Fibroblast of villous mesenchyme (primary cell): ENCODE measurements at regions not wholly inside any gene's neighbourhood (a gene's known extent, or its start where the extent isn't known, plus 50 kb on each side); places are given as distances from the start of the nearest gene placed in this dataset.

Experiments
- DNase-seq: peaks from one replicate; pipeline ENCODE4 v3.0.0-alpha.2; 2010; ENCODE audit warnings: low read depth
- H3K4me3 ChIP-seq: 2 replicates; pipeline ENCODE4 v1.5.1; 2011; ENCODE audit warnings: low read depth, mild to moderate bottlenecking, low read length
- TF ChIP-seq, protein P1 (sequence below): IDR thresholded peaks from 2 replicates; pipeline ENCODE4 v1.5.1; 2012; ENCODE audit warnings: low read depth, mild to moderate bottlenecking, low read length; ENCODE audit not compliant: insufficient read depth

DNA sequence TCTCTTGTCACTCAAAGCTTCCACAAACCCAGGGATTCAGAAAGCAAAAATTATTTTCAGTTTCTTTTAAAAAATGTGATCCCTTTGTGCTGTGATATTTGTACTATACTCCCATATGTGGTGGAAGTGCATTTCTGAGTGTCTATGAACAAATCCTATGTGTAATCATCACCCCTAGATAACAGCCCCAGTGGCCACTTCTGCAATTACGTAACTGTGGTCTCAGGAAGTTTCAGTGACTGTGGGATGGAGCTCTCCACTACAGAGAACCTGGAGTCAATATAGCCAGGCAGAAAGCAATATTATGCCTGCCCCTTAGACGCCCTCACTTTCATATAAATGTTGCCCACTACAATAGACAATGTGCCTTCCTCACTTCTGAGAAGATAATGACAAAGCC, 1101.7 kb upstream of the GHITM start:
- H3K4me3 ChIP-seq, result no peak overlapping the region
- TF ChIP-seq, protein P1, sequence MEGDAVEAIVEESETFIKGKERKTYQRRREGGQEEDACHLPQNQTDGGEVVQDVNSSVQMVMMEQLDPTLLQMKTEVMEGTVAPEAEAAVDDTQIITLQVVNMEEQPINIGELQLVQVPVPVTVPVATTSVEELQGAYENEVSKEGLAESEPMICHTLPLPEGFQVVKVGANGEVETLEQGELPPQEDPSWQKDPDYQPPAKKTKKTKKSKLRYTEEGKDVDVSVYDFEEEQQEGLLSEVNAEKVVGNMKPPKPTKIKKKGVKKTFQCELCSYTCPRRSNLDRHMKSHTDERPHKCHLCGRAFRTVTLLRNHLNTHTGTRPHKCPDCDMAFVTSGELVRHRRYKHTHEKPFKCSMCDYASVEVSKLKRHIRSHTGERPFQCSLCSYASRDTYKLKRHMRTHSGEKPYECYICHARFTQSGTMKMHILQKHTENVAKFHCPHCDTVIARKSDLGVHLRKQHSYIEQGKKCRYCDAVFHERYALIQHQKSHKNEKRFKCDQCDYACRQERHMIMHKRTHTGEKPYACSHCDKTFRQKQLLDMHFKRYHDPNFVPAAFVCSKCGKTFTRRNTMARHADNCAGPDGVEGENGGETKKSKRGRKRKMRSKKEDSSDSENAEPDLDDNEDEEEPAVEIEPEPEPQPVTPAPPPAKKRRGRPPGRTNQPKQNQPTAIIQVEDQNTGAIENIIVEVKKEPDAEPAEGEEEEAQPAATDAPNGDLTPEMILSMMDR, result no peak
- no peak for DNase-seq

DNA sequence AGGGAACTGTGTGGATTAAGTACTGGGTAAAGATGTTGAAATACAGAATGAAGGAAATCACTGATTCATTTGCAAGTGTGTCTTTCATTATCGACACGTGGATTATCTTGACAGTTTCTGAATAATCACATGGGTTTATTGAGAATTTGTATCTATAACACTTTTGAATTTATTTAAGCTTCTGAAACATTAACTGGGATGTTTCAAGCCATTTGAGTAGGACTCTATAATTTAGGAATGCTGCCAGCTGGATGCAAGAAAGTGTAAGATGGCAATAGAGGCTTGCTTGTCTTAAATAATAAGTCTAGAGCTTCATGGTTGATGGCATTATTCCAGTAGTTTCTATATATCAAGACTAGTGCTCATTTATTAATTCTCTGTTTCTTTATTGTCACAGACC, 1100.7 kb upstream of the GHITM start:
- TF ChIP-seq, protein P1, result no peak
- H3K4me3 ChIP-seq, result no peak overlapping the region
- no peak for DNase-seq

DNA sequence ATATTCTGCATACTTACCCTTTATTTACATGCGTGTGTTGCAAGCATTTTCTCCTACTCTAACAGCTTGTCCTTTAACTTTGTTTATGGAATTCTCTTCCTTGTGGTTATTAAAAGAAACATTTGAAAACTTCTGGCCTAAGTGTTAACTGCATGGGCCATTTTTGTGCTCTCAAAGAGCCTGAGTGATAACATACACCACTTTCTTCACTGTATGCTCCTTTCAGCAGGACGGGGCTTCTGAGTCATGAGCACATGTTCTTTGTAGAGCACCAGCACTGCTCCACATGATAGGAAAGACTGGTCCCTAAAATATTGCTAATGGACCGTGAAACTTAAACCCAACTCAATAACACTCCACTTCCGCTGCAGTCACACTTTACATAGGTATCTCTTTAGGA, 1093.6 kb upstream of the GHITM start:
- no peak overlapping the region for H3K4me3 ChIP-seq
- TF ChIP-seq, protein P1, result no peak

DNA sequence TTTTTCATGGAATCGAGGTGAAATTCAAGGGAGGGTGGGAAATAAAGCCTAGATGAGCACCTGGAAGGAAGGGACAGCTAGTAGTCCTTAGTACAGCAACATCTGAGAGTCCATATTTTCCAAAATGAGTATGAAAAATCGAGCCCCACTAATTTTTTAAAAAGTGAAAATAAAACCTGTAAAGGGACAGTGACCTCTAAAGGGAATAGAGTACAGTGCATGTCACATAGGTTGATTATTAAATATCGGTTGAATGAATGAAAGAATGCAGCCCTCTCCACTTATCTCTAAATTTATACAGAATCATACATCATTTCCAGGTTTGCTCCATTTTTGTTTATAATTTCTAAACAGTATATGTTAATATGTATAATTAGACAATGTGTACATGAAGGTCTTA, 1088.5 kb upstream of the GHITM start:
- DNase-seq, result no peak
- TF ChIP-seq, protein P1, result no peak
- H3K4me3 ChIP-seq, result no peak overlapping the region

More for the DNA sequence above, 1093.6 kb upstream of the GHITM start:
- no peak for DNase-seq

DNA sequence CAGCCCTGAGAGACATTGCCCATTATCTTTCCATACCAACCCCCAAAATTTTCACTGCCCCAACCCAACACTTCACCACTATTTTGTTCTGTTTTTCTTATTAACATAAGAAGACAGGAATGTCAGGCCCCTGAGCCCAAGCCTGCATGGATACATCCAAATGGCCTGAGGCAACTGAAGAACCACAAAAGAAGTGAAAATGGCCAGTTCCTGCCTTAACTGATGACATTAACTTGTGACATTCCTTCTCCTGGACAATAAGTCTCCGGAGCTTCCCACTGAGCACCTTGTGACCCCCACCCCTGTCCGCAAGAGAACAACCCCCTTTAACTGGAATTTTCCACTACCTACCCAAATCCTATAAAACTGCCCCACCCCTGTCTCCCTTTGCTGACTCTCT, 1076.4 kb upstream of the GHITM start:
- no peak overlapping the region for H3K4me3 ChIP-seq
- no peak for DNase-seq
- TF ChIP-seq, protein P1, result no peak

DNA sequence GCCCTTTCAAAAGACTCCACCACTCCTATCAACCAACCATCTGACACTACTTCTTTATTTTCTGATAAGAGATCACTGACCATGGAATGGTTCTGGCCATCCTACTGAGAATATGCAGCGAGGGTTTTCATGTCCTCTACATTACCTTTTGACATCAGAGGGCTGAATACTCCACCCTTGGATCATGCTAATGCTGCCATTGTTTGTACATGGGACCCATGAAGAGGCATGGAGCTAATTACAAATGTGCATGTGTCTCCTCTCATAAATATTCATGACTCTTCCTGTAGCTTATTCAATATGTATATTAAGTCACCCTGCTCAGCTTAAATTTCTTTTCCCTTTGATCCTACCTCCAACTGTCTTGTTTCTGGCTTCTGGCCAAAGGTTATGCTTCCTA, 1065.8 kb upstream of the GHITM start:
- TF ChIP-seq, protein P1, result no peak
- no peak for DNase-seq
- no peak overlapping the region for H3K4me3 ChIP-seq

DNA sequence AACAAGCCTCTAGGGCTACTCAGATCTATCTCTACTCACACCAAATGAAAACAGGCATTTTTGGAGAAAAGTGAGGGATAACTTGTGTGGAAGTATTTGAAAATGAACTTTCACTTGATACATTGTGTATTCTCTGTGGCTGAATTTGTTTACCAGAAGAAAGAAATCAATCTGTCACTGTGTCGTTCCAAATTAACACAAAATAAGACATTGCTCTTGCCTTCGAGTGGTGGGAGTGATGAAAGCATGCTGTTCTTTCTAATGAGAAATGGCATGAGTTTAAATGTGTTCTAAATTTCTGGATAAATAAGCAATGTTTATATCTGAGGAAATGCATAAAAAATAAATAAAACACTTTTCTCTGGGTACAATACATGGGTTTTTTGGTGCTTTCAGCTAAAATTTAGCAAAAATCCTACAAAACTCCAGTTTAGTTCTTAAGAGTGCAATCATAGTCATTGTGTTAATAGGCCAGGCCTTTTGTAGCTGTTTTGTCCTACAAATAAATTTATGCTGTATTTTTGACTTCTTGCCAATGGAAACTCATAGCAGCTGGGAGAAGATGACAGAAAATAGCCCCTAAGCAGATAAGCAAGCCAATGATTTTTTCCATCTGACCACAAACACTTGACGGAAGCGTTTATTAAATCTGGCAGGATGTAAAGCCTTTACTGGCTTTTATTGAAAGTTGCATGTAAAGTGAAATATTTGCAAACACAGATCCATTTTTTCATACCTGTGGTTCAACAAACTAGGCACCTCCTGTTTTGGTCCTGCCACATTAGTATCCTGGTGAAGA, 1064.1 kb upstream of the GHITM start:
- no peak overlapping the region for H3K4me3 ChIP-seq
- no peak for DNase-seq
- TF ChIP-seq, protein P1, result no peak
